ENCODE measurements at regions not wholly inside any gene's neighbourhood (a gene's known extent, or its start where the extent isn't known, plus 50 kb on each side); places are given as distances from the start of the nearest gene placed in this dataset.

GRCh38 chr15:58247855-58248842, 110.0 kb downstream of the AQP9 start:
- no peaks in the 10 kb centered on the region for H3K9me3 ChIP-seq (ENCODE audit: low read depth)
- H3K27me3 ChIP-seq: no peaks in the 10 kb centered on the region
- Mint-ChIP-seq H3K36me3 (no peaks in the 10 kb centered on the region), H3K27ac (no peak overlapping the region), H3K27me3 (ENCODE audit: insufficient read depth, low read depth) (no peaks in the 10 kb centered on the region), H3K4me1 (peaks cover 9% of the 10 kb centered on the region), H3K9me3 (no peaks in the 10 kb centered on the region), H3K4me3 (no peak overlapping the region)
- H3K36me3 ChIP-seq: no peaks in the 10 kb centered on the region
- no peak overlapping the region for H3K4me2 ChIP-seq
- no peak for TF ChIP-seq EZH2 (IDR thresholded peaks at IDR 0.05)
- no peak for TF ChIP-seq EZH2phosphoT487 (IDR thresholded peaks at IDR 0.05)
- TF ChIP-seq CTCF (IDR thresholded peaks at IDR 0.05): no peak
- H3F3A ChIP-seq (ENCODE audit: low read depth): no peaks in the 10 kb centered on the region
- H3K79me2 ChIP-seq (ENCODE audit: low read depth): no peaks in the 10 kb centered on the region
- no peak for DNase-seq (ENCODE audit: low spot score)
- H3K9ac ChIP-seq: no peak overlapping the region
- no peak overlapping the region for H3K4me3 ChIP-seq
- H4K20me1 ChIP-seq (ENCODE audit: low read depth): no peaks in the 10 kb centered on the region
- H3K27ac ChIP-seq: no peak overlapping the region
- no peaks in the 10 kb centered on the region for H3K4me1 ChIP-seq
- H2AFZ ChIP-seq (replicated peaks): no peak overlapping the region

- Histone ChIP-seq H3K36me3 (no peaks in the 10 kb centered on the region), H3K79me2 (ENCODE audit: low read depth) (no peaks in the 10 kb centered on the region), H3K4me1 (no peaks in the 10 kb centered on the region), H2AFZ (replicated peaks) (no peak overlapping the region), H3F3A (ENCODE audit: low read depth) (no peaks in the 10 kb centered on the region), H3K4me2 (no peak overlapping the region), H4K20me1 (ENCODE audit: low read depth) (no peaks in the 10 kb centered on the region), H3K9me3 (ENCODE audit: low read depth) (no peaks in the 10 kb centered on the region), H3K9ac (no peak overlapping the region), H3K27ac (no peak overlapping the region), H3K4me3 (no peak overlapping the region), H3K27me3 (no peaks in the 10 kb centered on the region)
- TF ChIP-seq CTCF (IDR thresholded peaks at IDR 0.05) (no peak), EZH2phosphoT487 (IDR thresholded peaks at IDR 0.05) (no peak), EZH2 (IDR thresholded peaks at IDR 0.05) (no peak)
- Mint-ChIP-seq H3K27me3 (ENCODE audit: insufficient read depth, low read depth) (no peaks in the 10 kb centered on the region), H3K9me3 (no peaks in the 10 kb centered on the region), H3K36me3 (no peaks in the 10 kb centered on the region), H3K27ac (no peak overlapping the region), H3K4me3 (no peak overlapping the region), H3K4me1 (peaks cover 2% of the 10 kb centered on the region)
- no peak for DNase-seq (ENCODE audit: low spot score)
Observed at GRCh38 chr15:58249646-58250312, 111.6 kb downstream of the AQP9 start.

- Histone ChIP-seq H3K9me3 (ENCODE audit: low read depth) (no peaks in the 10 kb centered on the region), H3F3A (ENCODE audit: low read depth) (no peaks in the 10 kb centered on the region), H3K9ac (no peak overlapping the region), H3K4me3 (no peak overlapping the region), H3K4me1 (no peaks in the 10 kb centered on the region), H3K79me2 (ENCODE audit: low read depth) (no peaks in the 10 kb centered on the region), H2AFZ (replicated peaks) (no peak overlapping the region), H3K4me2 (no peak overlapping the region), H4K20me1 (ENCODE audit: low read depth) (no peaks in the 10 kb centered on the region), H3K36me3 (no peaks in the 10 kb centered on the region), H3K27me3 (no peaks in the 10 kb centered on the region), H3K27ac (no peak overlapping the region)
- Mint-ChIP-seq H3K9me3 (peaks cover 5% of the 10 kb centered on the region), H3K36me3 (no peaks in the 10 kb centered on the region), H3K4me3 (no peak overlapping the region), H3K27ac (no peak overlapping the region), H3K4me1 (peaks cover 2% of the 10 kb centered on the region), H3K27me3 (ENCODE audit: insufficient read depth, low read depth) (no peaks in the 10 kb centered on the region)
- no peak for DNase-seq (ENCODE audit: low spot score)
- TF ChIP-seq CTCF (IDR thresholded peaks at IDR 0.05): no peak
- TF ChIP-seq EZH2 (IDR thresholded peaks at IDR 0.05): no peak
- no peak for TF ChIP-seq EZH2phosphoT487 (IDR thresholded peaks at IDR 0.05)
Observed at GRCh38 chr15:58252586-58253323, 114.6 kb downstream of the AQP9 start.

Measured in neural progenitor cell (in vitro differentiated cells).